AG04449 (cell line): ENCODE measurements at regions not wholly inside any gene's neighbourhood (a gene's known extent, or its start where the extent isn't known, plus 50 kb on each side); places are given as distances from the start of the nearest gene placed in this dataset.

Source experiments
- CTCF ChIA-PET: fragments of 350-600 bp; formaldehyde crosslinking; extraction: SDS; loops from one replicate; lab custom pipeline; 2021; ENCODE audit warnings: antibody characterized with exemption; lab: Yijun Ruan, JAX
- POLR2A ChIA-PET: fragments of 400-600, 350-600 bp; formaldehyde crosslinking; extraction: SDS; loops from one replicate; lab custom pipeline; 2020; ENCODE audit warnings: antibody characterized with exemption, inconsistent platforms; lab: Yijun Ruan, JAX
- DNase-seq: peaks from one replicate; pipeline ENCODE4 v3.0.0-alpha.2; 2010; ENCODE audit warnings: low read depth, low spot score
- H3K4me3 ChIP-seq: 2 replicates; pipeline ENCODE4 v1.5.1; 2011; ENCODE audit warnings: low read depth, mild to moderate bottlenecking, control low read depth, low read length
- TF ChIP-seq, protein P1 (sequence below): IDR thresholded peaks from one replicate; pipeline ENCODE4 v1.5.1; 2011; ENCODE audit warnings: mild to moderate bottlenecking, moderate library complexity, low read length, control low read depth, inconsistent platforms; ENCODE audit not compliant: insufficient read depth; ENCODE audit errors: missing control alignments

DNA sequence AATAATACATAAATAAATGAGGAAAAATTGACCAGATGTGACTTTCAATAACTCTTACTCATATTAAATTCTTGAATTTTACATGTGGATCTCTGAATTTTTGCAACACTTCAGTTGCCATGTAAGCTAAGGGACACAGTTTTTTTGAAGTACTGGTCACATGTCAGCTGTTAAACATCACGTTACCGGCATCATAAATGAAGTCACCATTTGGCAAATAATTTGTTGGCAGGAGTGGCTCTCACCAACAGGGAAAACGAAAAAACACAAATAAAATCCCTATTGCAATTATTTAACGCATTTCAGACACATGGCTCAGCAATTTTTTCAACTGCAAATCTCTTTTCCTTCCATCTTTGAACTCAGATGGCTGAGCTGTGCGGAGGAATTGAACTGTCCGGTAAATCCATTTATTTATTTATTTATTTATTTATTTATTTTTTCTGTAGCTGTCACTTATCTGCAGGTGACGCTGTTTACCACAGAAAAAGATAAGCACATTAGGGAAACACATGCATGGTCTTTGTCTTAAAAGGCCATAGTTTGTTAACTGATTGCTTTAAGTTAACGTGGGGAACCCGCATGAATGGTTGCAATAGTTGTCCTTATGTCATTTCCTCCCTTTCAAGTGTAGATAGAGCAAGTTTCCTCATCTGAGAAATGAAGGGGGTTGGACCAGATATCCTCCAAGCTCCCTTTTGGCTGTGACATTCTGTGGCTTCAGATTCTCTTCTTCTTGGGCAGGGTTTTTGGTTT is 64.7 kb upstream of the JAZF1 start:
- no peak overlapping the region for H3K4me3 ChIP-seq
- ChIA-PET CTCF (interaction anchor here (0.8 kb wide), 1 partner anchor 183 kb away, joined by 3 read pairs; no protein-coding TSS in a partner anchor), POLR2A (no interaction called here)
- DNase-seq: no peak
- TF ChIP-seq, protein P1, sequence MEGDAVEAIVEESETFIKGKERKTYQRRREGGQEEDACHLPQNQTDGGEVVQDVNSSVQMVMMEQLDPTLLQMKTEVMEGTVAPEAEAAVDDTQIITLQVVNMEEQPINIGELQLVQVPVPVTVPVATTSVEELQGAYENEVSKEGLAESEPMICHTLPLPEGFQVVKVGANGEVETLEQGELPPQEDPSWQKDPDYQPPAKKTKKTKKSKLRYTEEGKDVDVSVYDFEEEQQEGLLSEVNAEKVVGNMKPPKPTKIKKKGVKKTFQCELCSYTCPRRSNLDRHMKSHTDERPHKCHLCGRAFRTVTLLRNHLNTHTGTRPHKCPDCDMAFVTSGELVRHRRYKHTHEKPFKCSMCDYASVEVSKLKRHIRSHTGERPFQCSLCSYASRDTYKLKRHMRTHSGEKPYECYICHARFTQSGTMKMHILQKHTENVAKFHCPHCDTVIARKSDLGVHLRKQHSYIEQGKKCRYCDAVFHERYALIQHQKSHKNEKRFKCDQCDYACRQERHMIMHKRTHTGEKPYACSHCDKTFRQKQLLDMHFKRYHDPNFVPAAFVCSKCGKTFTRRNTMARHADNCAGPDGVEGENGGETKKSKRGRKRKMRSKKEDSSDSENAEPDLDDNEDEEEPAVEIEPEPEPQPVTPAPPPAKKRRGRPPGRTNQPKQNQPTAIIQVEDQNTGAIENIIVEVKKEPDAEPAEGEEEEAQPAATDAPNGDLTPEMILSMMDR: no peak

DNA sequence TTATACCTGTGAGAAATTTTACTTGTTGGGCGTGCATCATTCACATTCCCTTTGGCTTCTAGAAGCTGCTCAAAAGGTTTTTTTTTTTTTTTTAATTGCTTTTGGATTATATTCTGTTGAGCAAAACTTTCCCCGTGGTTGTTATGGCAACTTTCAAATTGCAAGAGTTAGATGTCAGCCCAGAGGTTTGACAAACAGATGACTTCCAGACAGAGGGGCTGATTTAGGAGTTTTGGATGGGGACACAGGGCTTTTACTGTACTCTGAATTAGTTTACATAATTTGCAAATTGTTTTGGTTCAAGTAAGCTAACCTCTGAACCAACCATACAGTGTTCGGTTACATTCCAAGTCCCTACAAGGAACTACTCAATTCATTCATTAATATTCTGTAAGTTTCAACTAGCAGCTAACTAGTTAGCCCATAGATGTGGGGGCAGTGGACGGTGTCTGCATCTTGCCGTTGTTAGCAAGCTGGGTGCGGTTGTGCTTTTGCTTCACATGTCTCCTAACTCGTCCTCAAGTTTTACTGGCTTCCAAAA is 66.4 kb upstream of the JAZF1 start:
- DNase-seq: no peak
- H3K4me3 ChIP-seq: no peak overlapping the region
- CTCF ChIA-PET: no interaction called here
- POLR2A ChIA-PET: no interaction called here
- TF ChIP-seq, protein P1: no peak

DNA sequence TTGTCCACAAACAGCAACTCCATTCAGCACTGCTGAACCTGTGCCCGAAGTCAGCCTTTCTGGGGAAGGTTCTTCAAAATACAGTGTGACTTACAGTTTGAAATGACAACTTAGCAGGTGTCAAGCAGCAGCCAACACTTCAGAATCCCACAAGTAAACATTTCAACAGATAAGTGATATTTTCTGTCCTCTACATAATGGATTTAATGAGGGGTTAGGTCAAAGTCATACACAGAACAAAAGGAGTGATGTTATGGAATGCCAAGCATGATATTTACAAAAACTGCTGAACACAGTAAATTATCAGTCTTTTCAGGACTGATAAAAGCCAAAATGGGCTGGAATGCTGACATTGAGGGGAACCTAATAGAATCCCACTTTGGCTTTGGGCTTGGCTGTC is 77.6 kb upstream of the JAZF1 start:
- POLR2A ChIA-PET: no interaction called here
- CTCF ChIA-PET: interaction anchor here (1.4 kb wide), 1 partner anchor 180 kb away, joined by 3 read pairs; no protein-coding TSS in a partner anchor
- H3K4me3 ChIP-seq: no peak overlapping the region
- no peak for DNase-seq
- TF ChIP-seq, protein P1: no peak

DNA sequence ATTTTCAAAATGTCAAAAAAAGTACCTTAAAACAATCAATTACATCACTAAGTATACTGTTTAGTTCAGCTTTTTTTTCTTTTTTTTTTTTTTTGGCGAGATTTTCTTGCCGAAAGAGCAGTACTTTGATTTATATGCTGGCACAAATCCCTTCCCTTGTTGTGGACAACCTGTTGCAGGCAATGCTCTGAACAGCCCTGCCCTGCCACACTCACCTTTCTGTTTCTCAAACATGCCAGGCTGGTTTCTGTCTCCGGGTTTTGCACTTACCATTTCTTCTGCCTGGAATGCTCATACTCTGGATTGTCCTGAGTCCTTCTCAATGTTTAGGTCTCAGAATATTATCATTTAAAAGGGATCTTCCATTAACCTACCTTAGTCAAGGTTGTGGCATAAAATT is 80.4 kb upstream of the JAZF1 start:
- ChIA-PET POLR2A (no interaction called here), CTCF (interaction anchor here (0.7 kb wide), 1 partner anchor 36 kb away, joined by 3 read pairs; no protein-coding TSS in a partner anchor)
- H3K4me3 ChIP-seq: no peak overlapping the region
- no peak for DNase-seq
- TF ChIP-seq, protein P1: no peak

DNA sequence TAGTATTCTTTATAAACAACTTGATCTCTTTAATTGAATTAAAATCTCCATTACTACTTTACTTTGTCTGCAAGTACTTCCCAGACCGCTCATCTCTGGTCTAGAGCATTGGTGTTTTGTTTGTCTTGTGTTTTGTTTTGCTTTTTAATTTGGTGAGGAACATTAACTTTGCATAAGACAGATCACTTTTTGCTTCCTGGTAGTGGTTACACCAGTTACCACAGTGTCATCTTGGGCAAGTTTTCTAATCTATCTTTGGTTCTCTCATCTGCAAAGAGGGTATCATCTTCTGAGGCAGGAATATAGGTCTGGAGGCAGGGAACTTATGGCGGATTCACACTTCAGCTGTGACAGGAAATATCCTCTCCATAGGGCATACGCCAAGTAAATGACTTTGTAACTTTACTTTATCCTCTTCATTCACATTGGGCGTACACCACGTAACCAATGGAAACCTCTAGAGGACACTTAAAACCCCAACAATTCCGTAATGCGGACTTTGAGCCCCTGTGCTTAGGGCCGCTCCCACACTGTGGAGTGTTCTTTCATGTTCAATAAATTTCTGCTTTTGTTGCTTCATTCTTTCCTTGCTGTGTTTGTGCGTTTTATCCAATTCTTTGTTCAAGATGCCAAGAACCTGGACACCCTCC is 83.2 kb upstream of the JAZF1 start:
- ChIA-PET CTCF (no interaction called here), POLR2A (no interaction called here)
- TF ChIP-seq, protein P1: no peak
- no peak overlapping the region for H3K4me3 ChIP-seq
- DNase-seq: no peak

DNA sequence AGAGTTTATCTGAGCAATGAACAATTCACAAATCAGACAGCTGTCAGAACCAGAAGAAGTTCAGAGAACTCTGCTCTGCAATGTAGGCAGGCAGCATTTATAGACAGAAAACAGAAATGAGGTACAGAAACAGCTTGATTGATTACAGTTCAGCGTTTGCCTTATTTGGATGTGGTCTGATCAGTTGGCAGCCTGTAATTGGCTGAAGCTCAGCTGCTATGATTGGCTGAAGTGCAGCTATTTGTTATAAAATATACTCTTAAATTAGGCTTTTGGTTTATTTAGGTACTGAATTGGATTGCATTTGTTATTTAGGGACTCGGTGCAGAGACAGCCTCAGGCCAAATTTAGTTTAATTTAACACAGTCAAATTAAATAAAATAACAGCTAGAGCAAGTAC is 85.8 kb upstream of the JAZF1 start:
- no peak for DNase-seq
- H3K4me3 ChIP-seq: no peak overlapping the region
- ChIA-PET POLR2A (no interaction called here), CTCF (interaction anchor here (1.2 kb wide), 1 partner anchor 76 kb away, joined by 3 read pairs; no protein-coding TSS in a partner anchor)
- TF ChIP-seq, protein P1: no peak
